HG02588 (cell line): ENCODE measurements at regions not wholly inside any gene's neighbourhood (a gene's known extent, or its start where the extent isn't known, plus 50 kb on each side); places are given as distances from the start of the nearest gene placed in this dataset.

Experiments used
- ATAC-seq: cut with Tn5 transposase; IDR thresholded peaks from one replicate; pipeline ENCODE4 v1.9.1; 2021; ENCODE audit warnings: mild to moderate bottlenecking, moderate library complexity; ENCODE audit not compliant: unreplicated experiment

GRCh38 chr9:19513671-19514275, 105.0 kb downstream of the ACER2 start:
- no peak for ATAC-seq

- no peak for ATAC-seq
Measured at GRCh38 chr9:19512103-19512832, 103.5 kb downstream of the ACER2 start.

- no peak for ATAC-seq
Measured at GRCh38 chr9:19511694-19512093, 102.9 kb downstream of the ACER2 start.

GRCh38 chr9:19510907-19511306, 102.1 kb downstream of the ACER2 start:
- no peak for ATAC-seq
